HL-60 (cell line): ENCODE measurements at regions not wholly inside any gene's neighbourhood (a gene's known extent, or its start where the extent isn't known, plus 50 kb on each side); places are given as distances from the start of the nearest gene placed in this dataset.

ENCODE experiments used
- POLR2AphosphoS5 ChIP-seq: IDR thresholded peaks from 2 replicates; pipeline ENCODE4 v1.6.1; 2012; ENCODE audit warnings: low read depth
- TF ChIP-seq, protein P1 (sequence below): IDR thresholded peaks from one replicate; pipeline ENCODE4 v1.5.1; 2011; ENCODE audit warnings: low read length, control low read depth, inconsistent platforms; ENCODE audit not compliant: insufficient read depth

DNA sequence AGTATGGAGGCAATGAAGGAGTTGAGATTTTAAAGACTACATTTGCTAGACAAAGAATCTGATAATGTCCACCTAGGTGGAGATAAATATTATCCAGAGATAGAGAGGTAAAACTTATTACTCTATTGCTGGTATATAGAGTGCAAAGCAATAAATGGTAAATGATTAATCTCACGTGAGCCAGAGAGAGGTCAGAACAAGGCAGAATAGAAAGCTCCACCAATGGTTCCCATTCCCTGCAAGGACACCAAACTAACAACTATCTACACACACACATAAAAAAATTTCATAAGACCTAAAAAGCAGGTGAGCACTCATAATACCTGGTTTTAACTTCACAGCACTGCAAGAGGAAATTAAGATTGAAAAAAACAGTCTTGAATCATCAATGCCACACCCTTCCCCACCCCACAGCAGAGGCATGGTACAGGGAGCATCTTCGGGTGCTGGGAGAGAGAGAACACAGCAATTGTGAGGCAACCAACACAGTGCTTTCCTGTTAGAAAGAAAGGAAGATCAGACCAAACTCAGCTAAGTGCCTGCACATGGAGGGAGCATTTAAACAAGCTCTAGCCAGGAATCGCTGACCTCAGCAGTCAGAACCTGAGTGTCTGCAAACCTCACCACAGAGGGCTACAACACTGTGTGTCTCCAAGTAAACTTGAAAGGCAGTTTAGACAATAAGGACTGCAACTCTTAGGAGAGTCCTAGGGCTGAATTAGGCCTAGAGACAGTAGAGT lies 1432.6 kb upstream of the TMEFF2 start:
- TF ChIP-seq, protein P1, sequence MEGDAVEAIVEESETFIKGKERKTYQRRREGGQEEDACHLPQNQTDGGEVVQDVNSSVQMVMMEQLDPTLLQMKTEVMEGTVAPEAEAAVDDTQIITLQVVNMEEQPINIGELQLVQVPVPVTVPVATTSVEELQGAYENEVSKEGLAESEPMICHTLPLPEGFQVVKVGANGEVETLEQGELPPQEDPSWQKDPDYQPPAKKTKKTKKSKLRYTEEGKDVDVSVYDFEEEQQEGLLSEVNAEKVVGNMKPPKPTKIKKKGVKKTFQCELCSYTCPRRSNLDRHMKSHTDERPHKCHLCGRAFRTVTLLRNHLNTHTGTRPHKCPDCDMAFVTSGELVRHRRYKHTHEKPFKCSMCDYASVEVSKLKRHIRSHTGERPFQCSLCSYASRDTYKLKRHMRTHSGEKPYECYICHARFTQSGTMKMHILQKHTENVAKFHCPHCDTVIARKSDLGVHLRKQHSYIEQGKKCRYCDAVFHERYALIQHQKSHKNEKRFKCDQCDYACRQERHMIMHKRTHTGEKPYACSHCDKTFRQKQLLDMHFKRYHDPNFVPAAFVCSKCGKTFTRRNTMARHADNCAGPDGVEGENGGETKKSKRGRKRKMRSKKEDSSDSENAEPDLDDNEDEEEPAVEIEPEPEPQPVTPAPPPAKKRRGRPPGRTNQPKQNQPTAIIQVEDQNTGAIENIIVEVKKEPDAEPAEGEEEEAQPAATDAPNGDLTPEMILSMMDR, result no peak
- TF ChIP-seq POLR2AphosphoS5, result no peak
